CD4-positive, alpha-beta T cell treated with Interleukin-4 for 1 hour (primary cell): ENCODE measurements at regions not wholly inside any gene's neighbourhood (a gene's known extent, or its start where the extent isn't known, plus 50 kb on each side); places are given as distances from the start of the nearest gene placed in this dataset.
"Not testable (repeated sequence)": the region's sequence is repeated elsewhere in the genome, so short reads cannot be mapped to it uniquely, and the experiment has no call there.

ENCODE experiments used
- DNase-seq, 2 donors: peaks; one replicate each; pipeline ENCODE4 v3.0.0-alpha.2; 2020 to 2022

GRCh38 chr17:65301184-65301583, 164.0 kb downstream of the RGS9 start:
- no peak for DNase-seq

DNA sequence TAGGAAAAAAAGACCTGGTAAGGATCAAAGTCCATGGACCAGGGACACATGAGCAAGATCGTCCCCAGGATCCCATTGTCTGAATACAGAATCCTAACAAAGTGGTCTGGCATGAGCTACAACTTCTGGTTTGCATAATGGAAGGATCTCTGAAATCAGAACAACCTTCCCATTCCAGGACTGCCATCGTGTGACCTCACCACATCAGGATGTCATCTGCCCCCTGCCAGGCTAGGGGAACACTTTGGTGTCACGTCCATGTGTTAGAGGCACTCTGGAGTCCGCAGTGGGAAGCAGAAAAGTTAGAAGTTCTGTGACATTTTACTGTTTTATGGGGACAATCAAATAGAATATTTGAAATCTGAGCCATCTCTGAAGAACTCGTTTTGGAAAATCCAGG, 160.7 kb downstream of the RGS9 start:
- no peak for DNase-seq

DNA sequence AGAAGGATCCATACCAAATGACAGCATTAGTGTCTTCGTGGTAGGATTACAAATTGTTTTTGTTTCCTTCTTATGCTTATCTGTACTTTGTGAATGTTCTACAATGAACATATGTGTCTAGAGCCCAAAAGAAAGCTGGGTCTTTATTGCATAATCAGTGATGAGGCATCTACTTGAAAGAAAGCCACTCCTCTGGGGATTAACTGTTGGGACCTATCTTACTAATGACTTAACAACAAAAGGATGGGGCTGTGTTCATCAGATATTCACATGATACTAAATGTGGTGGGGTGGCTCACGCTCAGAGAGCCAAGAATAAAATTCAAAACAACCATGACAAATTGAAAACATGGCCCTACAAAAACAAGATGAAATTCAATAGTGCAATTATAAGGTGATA, 160.2 kb downstream of the RGS9 start:
- no peak for DNase-seq

GRCh38 chr17:65294181-65294719, 157.1 kb downstream of the RGS9 start:
- DNase-seq = peak; percentile 51 to 57

DNA sequence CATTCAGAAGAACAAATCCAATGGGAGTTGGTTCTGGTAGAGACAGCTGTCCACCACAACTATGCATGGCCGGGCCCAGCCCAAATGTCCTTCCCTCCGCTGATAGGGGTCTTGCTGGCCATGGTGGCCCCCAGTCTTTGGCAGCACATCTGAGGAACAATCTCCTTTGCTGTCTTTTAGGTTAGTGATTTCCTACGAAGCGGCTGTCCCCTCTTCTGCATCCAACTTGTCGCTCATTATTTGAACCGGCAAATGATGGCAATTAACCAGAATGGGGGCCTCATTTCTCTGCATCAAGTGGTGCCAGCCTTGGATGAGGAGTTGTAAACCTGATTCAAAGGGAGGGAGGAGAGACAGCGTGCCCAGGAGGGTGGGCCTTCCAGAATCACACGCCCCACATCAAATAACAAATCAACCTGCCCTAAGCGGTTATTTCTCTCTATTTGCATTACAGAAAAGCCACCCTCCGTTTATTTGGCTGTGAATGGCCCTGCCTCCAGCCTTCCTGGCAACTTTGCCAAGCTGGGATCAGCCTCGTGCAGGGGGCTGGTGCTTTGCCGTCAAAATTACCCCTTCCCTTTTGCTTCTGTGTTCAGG, 156.5 kb downstream of the RGS9 start:
- no peak for DNase-seq

GRCh38 chr17:65292430-65292829, 155.3 kb downstream of the RGS9 start:
- DNase-seq = no peak

DNA sequence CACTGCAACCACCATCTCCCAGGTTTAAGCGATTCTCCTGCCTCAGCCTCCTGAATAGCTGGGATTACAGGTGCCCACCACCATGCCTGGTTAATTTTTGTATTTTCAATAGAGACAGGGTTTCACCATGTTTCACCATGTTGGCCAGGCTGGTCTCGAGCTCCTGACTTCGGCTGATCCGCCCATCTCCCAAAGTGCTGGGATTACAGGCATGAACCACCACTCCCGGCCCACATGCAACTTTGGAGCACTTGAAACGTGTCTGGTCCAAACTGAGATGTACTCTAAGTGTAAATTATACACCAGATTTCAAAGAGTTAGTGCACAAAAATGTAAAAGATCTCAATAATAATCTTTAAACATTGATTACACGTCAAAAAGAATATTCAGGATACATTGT, 154.1 kb downstream of the RGS9 start:
- DNase-seq = not testable (repeated sequence)

DNA sequence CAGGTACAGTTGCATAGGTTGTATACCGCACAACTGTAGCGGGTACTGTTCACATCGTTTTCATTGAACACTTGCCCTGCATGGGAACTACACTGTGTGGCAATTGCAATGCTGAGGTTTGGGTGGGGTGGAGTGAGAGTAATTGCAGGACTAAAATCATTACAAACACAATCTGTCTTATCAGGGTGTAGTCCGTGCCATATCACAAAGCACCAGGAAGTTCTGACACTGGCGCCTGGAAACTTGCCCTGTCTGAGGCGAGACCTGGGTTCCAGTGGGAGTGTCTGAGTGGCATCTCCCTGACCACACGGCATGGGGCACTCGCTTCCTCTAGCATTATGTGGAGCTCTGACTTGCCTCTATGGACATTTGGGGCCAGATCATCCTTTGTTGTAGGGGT, 153.4 kb downstream of the RGS9 start:
- DNase-seq = no peak

DNA sequence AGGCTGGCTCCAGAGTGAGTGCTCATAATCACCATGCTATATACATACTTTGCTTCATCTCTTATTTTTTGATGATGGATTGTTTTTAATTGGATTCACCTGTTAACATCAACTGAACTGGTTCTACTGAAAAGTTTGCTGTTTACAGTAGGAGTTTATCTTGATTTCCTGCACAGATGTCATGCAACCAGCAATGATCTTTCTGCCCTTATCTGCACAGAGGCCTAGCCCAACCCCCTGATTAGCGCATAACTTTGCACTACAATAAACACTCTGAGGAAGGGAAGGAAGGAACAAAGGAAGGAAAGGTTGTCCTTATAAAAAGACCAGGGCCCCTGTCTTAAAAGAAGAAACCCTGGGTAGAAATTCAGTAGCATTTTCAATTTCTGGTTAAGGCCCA, 152.9 kb downstream of the RGS9 start:
- DNase-seq = no peak

GRCh38 chr17:65287040-65287439, 149.9 kb downstream of the RGS9 start:
- DNase-seq = no peak

DNA sequence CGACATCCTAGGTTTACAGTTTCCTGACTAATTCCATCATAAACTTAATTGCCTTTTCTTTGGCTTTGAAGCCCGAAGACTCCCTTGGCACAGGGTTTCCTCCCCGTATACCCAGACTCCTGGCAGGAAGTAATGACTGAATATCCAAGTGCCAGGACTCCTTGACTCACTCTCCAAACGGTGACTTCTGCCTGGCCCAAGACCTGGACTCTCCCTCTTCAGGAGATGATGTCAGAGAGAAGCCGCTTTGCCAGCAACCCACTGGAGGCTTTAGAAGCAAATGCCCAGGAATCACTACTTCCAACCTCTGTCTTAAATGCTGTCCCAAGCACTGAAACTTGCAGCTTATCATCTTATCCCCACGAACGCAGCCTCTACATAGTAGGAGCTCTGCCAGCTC, 146.5 kb downstream of the RGS9 start:
- no peak for DNase-seq

DNA sequence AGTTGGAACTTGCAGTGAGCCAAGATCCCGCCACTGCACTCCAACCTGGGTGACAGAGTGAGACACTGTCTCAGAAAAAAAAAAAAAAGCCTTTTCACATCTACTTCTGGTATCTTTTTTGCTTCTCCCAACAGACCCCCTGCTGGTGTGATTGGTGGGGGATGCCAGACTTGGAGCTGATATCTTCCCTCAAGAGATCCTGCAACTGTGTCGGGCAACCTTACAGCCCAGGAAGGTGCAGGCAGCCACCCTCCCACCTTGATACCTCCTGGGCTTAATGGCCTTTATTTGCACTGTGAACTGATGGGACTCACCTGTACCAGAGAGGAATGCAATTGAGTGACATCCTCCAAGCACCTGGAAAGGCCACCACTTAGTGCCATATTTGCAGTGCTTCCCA, 142.3 kb downstream of the RGS9 start:
- no peak for DNase-seq

DNA sequence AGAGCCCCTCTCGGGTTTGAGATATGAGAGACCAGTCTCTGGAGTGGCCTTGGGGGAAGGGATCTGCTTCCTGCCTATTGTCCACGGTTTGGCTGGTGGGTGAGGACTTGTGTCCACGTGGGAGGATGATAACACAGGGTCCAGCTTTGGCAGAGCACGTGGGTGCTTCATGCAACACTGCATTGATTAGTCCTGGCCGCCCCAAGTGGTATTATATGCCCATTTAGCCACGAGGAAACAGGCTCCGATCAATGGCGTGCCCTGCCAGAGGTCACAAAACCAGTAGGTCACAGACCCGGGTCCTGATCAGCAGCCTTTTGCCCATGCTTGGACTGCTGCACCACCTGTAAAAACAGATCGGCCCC, 141.6 kb downstream of the RGS9 start:
- no peak for DNase-seq

- DNase-seq = no peak
These were observed 141.1 kb downstream of the RGS9 start for GRCh38 chr17:65278050-65278819.

DNA sequence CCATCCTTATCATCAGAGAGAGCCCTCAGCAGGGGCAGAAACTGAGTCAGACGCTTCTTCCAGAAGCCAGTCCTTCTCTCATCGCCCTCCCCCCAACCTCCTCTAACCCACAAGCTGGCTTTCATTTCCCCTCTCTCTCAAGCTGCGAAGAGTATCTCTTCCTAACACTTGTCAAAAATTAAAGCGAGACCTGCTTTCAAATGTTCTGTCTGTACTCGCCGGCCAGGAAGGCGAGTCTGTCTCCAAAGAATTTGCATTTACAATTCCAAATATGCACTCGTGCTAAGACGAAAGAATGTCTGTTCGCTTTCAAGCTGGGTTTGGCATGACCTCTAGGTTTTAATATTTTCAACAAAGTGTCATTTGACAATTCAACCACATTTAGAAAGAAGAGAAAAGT, 140.4 kb downstream of the RGS9 start:
- no peak for DNase-seq
